ENCODE measurements at regions not wholly inside any gene's neighbourhood (a gene's known extent, or its start where the extent isn't known, plus 50 kb on each side); places are given as distances from the start of the nearest gene placed in this dataset.

- no peak for TF ChIP-seq RERE (CRISPR knock-in tag; IDR thresholded peaks at IDR 0.05; ENCODE audit: low read depth)
- no peak for TF ChIP-seq CCAR2 (optimal IDR thresholded peaks at IDR 0.05; ENCODE audit: low read depth, low read length)
- TF ChIP-seq ZNF30 (CRISPR knock-in tag; IDR thresholded peaks at IDR 0.05): no peak
- no peak for TF ChIP-seq YEATS2 (CRISPR knock-in tag; IDR thresholded peaks at IDR 0.05; ENCODE audit: borderline replicate concordance)
- TF ChIP-seq ZNF335 (CRISPR knock-in tag; IDR thresholded peaks at IDR 0.05): no peak
- no peak for TF ChIP-seq FOSL1 (CRISPR knock-in tag; IDR thresholded peaks at IDR 0.05; ENCODE audit: borderline replicate concordance)
- TF ChIP-seq RXRB (CRISPR knock-in tag; IDR thresholded peaks at IDR 0.05; ENCODE audit: borderline replicate concordance): 0 out of 2 replicates have a peak, but pooled peaks have one; percentile 9
- no peak for TF ChIP-seq ZNF790 (CRISPR knock-in tag; IDR thresholded peaks at IDR 0.05; ENCODE audit: borderline replicate concordance)
- TF ChIP-seq ZNF382 (CRISPR knock-in tag; IDR thresholded peaks at IDR 0.05; ENCODE audit: borderline replicate concordance): no peak
- TF ChIP-seq SNAPC4 (CRISPR knock-in tag; IDR thresholded peaks at IDR 0.05): no peak
- TF ChIP-seq NFE2L2 (IDR thresholded peaks at IDR 0.05; ENCODE audit: low read length): peak; percentile 69
- TF ChIP-seq DNMT1 (CRISPR knock-in tag; IDR thresholded peaks at IDR 0.05): no peak
- no peak for TF ChIP-seq ZNF513 (CRISPR knock-in tag; conservative IDR thresholded peaks at IDR 0.05)
- no peak for TF ChIP-seq ZNF253 (CRISPR knock-in tag; IDR thresholded peaks at IDR 0.05; ENCODE audit: borderline replicate concordance)
- TF ChIP-seq RFX5 (IDR thresholded peaks at IDR 0.05; ENCODE audit: low read depth, low read length): no peak
- no peak for TF ChIP-seq HNF4G (IDR thresholded peaks at IDR 0.05; ENCODE audit: borderline replicate concordance, low read depth, low read length)
- TF ChIP-seq HNF4G (CRISPR knock-in tag; IDR thresholded peaks at IDR 0.05; ENCODE audit: borderline replicate concordance, low read depth): no peak
- no peak for TF ChIP-seq KLF12 (CRISPR knock-in tag; IDR thresholded peaks at IDR 0.05; ENCODE audit: borderline replicate concordance)
- TF ChIP-seq GTF2F1 (IDR thresholded peaks at IDR 0.05; ENCODE audit: low read length): no peak
- peak; percentile 30; the same call in 1 of the 2 replicates for TF ChIP-seq ETV5 (CRISPR knock-in tag; IDR thresholded peaks at IDR 0.05; ENCODE audit: borderline replicate concordance)
Measured at GRCh38 chr20:19815553-19815991, 57.5 kb downstream of the RIN2 start (continued).

All from HepG2 (cell line).